ENCODE measurements at regions not wholly inside any gene's neighbourhood (a gene's known extent, or its start where the extent isn't known, plus 50 kb on each side); places are given as distances from the start of the nearest gene placed in this dataset.
"Not testable (repeated sequence)": the region's sequence is repeated elsewhere in the genome, so short reads cannot be mapped to it uniquely, and the experiment has no call there.

DNA sequence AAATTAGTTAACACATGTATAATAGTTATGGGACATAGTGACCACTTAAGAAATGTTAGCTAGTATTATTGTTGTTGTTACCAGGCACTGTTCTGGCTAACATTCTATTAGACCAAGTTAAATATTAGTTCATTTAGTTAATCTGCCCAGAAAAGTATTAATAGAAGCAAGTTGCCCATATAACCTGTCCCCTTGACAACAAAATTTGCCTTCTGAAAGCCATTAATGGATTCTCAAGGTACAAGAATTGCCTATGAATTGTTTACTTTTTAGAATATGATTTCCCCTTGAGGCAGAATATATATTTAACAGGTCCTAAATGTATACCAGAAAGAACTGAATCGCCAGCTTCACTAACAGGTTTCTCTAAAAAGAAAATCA is 167.3 kb upstream of the TMCC3 start:
- Histone ChIP-seq H3K79me2 (ENCODE audit: insufficient read depth, low read length) (no peaks in the 10 kb centered on the region), H3K27ac (ENCODE audit: low read depth, low read length) (no peak overlapping the region), H4K20me1 (ENCODE audit: insufficient read depth) (no peaks in the 10 kb centered on the region), H3K4me2 (ENCODE audit: low read length) (no peak overlapping the region), H3K27me3 (ENCODE audit: insufficient read depth, low read length) (no peaks in the 10 kb centered on the region), H3K9me2 (ENCODE audit: insufficient read depth) (no peaks in the 10 kb centered on the region; the same call in 1 of the 2 replicates), H3K9me3 (ENCODE audit: control insufficient read depth in 1 of 2, insufficient read depth in 1 of 2, low read depth in 1 of 2, low read length in 2 of 2) (no peaks in the 10 kb centered on the region), H3K9ac (ENCODE audit: low read length) (no peak overlapping the region), H3K36me3 (ENCODE audit: control insufficient read depth in 1 of 2, insufficient read depth in 2 of 2, low read length in 2 of 2) (no peaks in the 10 kb centered on the region), H3K4me1 (ENCODE audit: control insufficient read depth in 1 of 2, insufficient read depth in 2 of 2, low read length in 2 of 2) (no peaks in the 10 kb centered on the region), H3K4me3 (replicated peaks in 1 of 2; ENCODE audit: low read depth in 1 of 2, low read length in 2 of 2) (no peak overlapping the region), H2AFZ (ENCODE audit: low read depth, low read length, poor library complexity, severe bottlenecking) (no peak overlapping the region)
- TF ChIP-seq YY1 (IDR thresholded peaks at IDR 0.05; ENCODE audit: extremely low read depth, insufficient replicate concordance, low read depth, low read length) (no peak), RAD21 (IDR thresholded peaks at IDR 0.05; ENCODE audit: low read depth) (no peak), EZH2 (IDR thresholded peaks at IDR 0.05) (no peak), CEBPB (IDR thresholded peaks at IDR 0.05; ENCODE audit: low read depth) (no peak), CBX3 (IDR thresholded peaks at IDR 0.05; ENCODE audit: low read depth) (no peak), EGR1 (IDR thresholded peaks at IDR 0.05; ENCODE audit: low read depth) (no peak), EZH2phosphoT487 (IDR thresholded peaks at IDR 0.05; ENCODE audit: borderline replicate concordance) (no peak), ZFX (IDR thresholded peaks at IDR 0.05) (no peak), ZNF274 (IDR thresholded peaks at IDR 0.05; ENCODE audit: low read depth, low read length) (no peak)
- TF ChIP-seq, protein P1, sequence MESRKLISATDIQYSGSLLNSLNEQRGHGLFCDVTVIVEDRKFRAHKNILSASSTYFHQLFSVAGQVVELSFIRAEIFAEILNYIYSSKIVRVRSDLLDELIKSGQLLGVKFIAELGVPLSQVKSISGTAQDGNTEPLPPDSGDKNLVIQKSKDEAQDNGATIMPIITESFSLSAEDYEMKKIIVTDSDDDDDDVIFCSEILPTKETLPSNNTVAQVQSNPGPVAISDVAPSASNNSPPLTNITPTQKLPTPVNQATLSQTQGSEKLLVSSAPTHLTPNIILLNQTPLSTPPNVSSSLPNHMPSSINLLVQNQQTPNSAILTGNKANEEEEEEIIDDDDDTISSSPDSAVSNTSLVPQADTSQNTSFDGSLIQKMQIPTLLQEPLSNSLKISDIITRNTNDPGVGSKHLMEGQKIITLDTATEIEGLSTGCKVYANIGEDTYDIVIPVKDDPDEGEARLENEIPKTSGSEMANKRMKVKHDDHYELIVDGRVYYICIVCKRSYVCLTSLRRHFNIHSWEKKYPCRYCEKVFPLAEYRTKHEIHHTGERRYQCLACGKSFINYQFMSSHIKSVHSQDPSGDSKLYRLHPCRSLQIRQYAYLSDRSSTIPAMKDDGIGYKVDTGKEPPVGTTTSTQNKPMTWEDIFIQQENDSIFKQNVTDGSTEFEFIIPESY (IDR thresholded peaks at IDR 0.05; ENCODE audit: extremely low read depth, insufficient replicate concordance, low read length): no peak
- DNase-seq (ENCODE audit: low read depth, low spot score) (no peak), ATAC-seq (no peak)
- ChIA-PET CTCF (interaction anchor here (1.8 kb wide), 1 partner anchor 58 kb away, joined by 3 read pairs; no protein-coding TSS in a partner anchor), POLR2A (no interaction called here), RAD21 (ENCODE audit: low non-redundant PET in 1 of 2, low total read pairs in 2 of 2, uncharacterized antibody in 2 of 2, unreplicated experiment in 2 of 2) (no interaction called here)
- BruUV-seq (replicated peaks): no TSS peak
- intact Hi-C loops (cut with micrococcal nuclease): no loop called here

DNA sequence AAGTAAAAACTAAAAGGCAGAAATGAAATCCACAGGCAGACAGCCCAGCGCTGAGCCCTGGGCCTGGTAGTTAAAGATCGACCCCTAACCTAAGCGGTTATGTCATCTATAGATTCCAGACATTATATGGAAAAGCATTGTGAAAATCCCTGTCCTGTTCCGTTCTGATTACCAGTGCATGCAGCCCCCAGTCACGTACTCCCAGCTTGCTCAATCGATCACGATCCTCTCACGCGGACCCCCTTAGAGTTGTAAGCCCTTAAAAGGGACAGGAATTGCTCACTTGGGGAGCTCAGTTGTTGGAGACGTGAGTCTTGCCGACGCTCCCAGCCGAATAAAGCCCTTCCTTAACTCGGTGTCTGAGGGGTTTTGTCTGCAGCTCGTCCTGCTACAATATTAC is 166.8 kb upstream of the TMCC3 start:
- H3K9me3 ChIP-seq (ENCODE audit: control insufficient read depth in 1 of 2, insufficient read depth in 1 of 2, low read depth in 1 of 2, low read length in 2 of 2); H3K27me3 ChIP-seq (ENCODE audit: insufficient read depth, low read length); H4K20me1 ChIP-seq (ENCODE audit: insufficient read depth); H3K4me3 ChIP-seq (replicated peaks in 1 of 2; ENCODE audit: low read depth in 1 of 2, low read length in 2 of 2); H3K9me2 ChIP-seq (ENCODE audit: insufficient read depth); H3K79me2 ChIP-seq (ENCODE audit: insufficient read depth, low read length); intact Hi-C loops (cut with micrococcal nuclease); BruUV-seq (replicated peaks); H3K4me1 ChIP-seq (ENCODE audit: control insufficient read depth in 1 of 2, insufficient read depth in 2 of 2, low read length in 2 of 2); H3K36me3 ChIP-seq (ENCODE audit: control insufficient read depth in 1 of 2, insufficient read depth in 2 of 2, low read length in 2 of 2); H3K4me2 ChIP-seq (ENCODE audit: low read length); H2AFZ ChIP-seq (ENCODE audit: low read depth, low read length, poor library complexity, severe bottlenecking); POLR2A ChIA-PET; CTCF ChIA-PET; H3K27ac ChIP-seq (ENCODE audit: low read depth, low read length); DNase-seq (ENCODE audit: low read depth, low spot score); H3K9ac ChIP-seq (ENCODE audit: low read length); ATAC-seq; RAD21 ChIA-PET (ENCODE audit: low non-redundant PET in 1 of 2, low total read pairs in 2 of 2, uncharacterized antibody in 2 of 2, unreplicated experiment in 2 of 2): not testable (repeated sequence)

DNA sequence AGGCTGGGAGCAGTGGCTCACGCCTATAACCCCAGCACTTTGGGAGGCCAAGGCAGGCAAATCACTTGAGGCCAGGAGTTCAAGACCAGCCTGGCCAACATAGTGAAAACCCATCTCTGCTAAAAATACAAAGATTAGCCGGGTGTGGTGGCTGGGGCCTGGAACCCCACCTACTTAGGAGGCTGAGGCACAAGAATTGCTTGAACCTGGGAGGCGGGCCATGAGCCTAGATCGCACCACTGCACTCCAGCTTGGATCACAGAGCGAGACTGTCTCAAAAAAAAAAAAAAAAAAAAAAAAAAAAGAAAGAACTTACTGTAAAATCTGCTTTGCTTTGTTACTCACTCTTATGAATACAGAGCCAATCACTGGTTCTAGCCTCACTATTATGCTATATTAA is 166.4 kb upstream of the TMCC3 start:
- H3K4me2 ChIP-seq (ENCODE audit: low read length); H3K4me3 ChIP-seq (replicated peaks in 1 of 2; ENCODE audit: low read depth in 1 of 2, low read length in 2 of 2); RAD21 ChIA-PET (ENCODE audit: low non-redundant PET in 1 of 2, low total read pairs in 2 of 2, uncharacterized antibody in 2 of 2, unreplicated experiment in 2 of 2); H3K79me2 ChIP-seq (ENCODE audit: insufficient read depth, low read length); ATAC-seq; BruUV-seq (replicated peaks); H3K36me3 ChIP-seq (ENCODE audit: control insufficient read depth in 1 of 2, insufficient read depth in 2 of 2, low read length in 2 of 2); DNase-seq (ENCODE audit: low read depth, low spot score); H2AFZ ChIP-seq (ENCODE audit: low read depth, low read length, poor library complexity, severe bottlenecking); H3K9ac ChIP-seq (ENCODE audit: low read length); H3K27ac ChIP-seq (ENCODE audit: low read depth, low read length); intact Hi-C loops (cut with micrococcal nuclease); CTCF ChIA-PET; H4K20me1 ChIP-seq (ENCODE audit: insufficient read depth); POLR2A ChIA-PET; H3K4me1 ChIP-seq (ENCODE audit: control insufficient read depth in 1 of 2, insufficient read depth in 2 of 2, low read length in 2 of 2); H3K9me2 ChIP-seq (ENCODE audit: insufficient read depth); H3K27me3 ChIP-seq (ENCODE audit: insufficient read depth, low read length); H3K9me3 ChIP-seq (ENCODE audit: control insufficient read depth in 1 of 2, insufficient read depth in 1 of 2, low read depth in 1 of 2, low read length in 2 of 2): not testable (repeated sequence)

Data from HCT116 (cell line).